ENCODE measurements at regions not wholly inside any gene's neighbourhood (a gene's known extent, or its start where the extent isn't known, plus 50 kb on each side); places are given as distances from the start of the nearest gene placed in this dataset.

DNA sequence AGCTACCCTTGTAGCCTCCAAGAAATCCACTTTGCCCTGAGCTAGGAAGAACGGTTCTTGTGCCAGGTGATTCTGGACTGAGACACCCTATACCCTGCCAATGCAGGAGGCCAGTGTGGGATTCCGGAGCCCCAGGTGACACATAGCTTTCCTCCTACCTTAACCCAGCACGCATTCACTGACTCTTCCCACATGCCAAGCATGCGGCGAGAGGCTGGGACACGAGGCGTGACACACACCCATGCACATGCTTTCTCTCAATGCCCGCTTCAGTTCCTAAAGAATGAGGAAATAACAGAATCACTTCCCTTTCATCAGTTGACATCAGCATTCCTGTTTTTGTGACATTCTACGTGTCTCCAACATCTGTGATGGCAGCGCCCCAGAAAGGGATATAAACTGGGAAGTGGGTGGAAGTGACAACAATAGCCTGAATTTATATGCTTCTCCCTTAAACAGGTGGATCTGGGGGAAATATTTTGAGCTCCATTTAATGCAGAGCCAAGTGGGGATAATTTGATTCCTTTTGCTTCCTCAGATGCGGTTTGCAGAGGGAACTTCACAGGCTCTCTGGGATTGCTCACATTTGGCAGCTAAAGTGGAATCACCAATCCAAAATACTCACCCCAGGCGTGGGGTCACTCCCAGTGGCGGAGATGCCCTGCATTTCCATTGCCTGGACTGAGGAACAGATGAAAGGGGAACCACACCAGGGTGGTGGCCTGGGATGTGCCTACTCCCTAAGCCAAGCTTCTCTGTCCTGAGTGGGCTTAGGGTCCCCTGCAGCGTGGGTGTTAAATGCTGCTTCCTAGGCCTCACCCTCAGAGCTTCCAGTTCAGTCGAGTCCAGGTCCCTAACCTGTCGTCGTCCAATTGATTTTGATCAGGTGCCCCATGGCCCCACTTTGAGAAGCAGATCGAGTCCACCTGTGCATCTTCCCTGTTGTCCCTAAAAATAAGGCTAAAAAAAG lies 445.1 kb downstream of the SIPA1L2 start:
- H3K23ac ChIP-seq (ENCODE audit: insufficient read length) = no peak overlapping the region
- FAIRE-seq (no peak), DNase-seq (ENCODE audit: low read depth in 1 of 2, low spot score in 2 of 2) (no peak)
- H2BK12ac ChIP-seq (ENCODE audit: low read depth, low read length) = no peak overlapping the region
- POLR2A ChIA-PET (ENCODE audit: partially characterized antibody) = interaction anchor here (0.8 to 1.7 kb wide), 4 partner anchors 7 to 18 kb away, joined by 3 to 5 read pairs (median 4); no protein-coding TSS in a partner anchor
- H3K14ac ChIP-seq (ENCODE audit: insufficient read length) = no peak overlapping the region
- H3K4me2 ChIP-seq (ENCODE audit: insufficient read depth in 1 of 2, low read depth in 2 of 2, low read length in 2 of 2) = no peak overlapping the region
- peaks cover 0 to 11% (median 3%) of the 10 kb centered on the region in 4 experiments; a peak in 4 of 7 replicates for H3K4me1 ChIP-seq (replicated peaks in 1 of 4; ENCODE audit: control insufficient read depth in 3 of 4, insufficient read depth in 4 of 4, low read length in 3 of 4)
- no peaks in the 10 kb centered on the region; a peak in 1 of 7 replicates for H3K27me3 ChIP-seq (replicated peaks in 1 of 4; ENCODE audit: control insufficient read depth in 3 of 4, extremely low read depth in 1 of 4, insufficient read depth in 3 of 4, low read length in 3 of 4)
- H2BK5ac ChIP-seq (ENCODE audit: low read depth, low read length) = no peak overlapping the region
- 90% methylated on average over 18 of the region's 18 CpGs; no CpG with 5 or more reads in 1 of the 2 experiments for WGBS, 2 experiments (ENCODE audit: extremely low coverage in 1 of 2, insufficient coverage in 1 of 2, insufficient read length in 1 of 2, insufficient replicate concordance in 2 of 2, low coverage in 1 of 2, low lambda C conversion rate in 2 of 2, missing lambda C conversion rate in 1 of 2)
- no peaks in the 10 kb centered on the region for H3K79me2 ChIP-seq (ENCODE audit: control insufficient read depth in 1 of 2, insufficient read depth in 2 of 2, low read length in 2 of 2)
- H3K79me1 ChIP-seq (ENCODE audit: low read depth, low read length) = no peaks in the 10 kb centered on the region; the same call in 1 of the 2 replicates
- no peak overlapping the region for H2BK120ac ChIP-seq (replicated peaks; ENCODE audit: low read depth, low read length)
- H3K23me2 ChIP-seq (ENCODE audit: low read depth, low read length) = no peaks in the 10 kb centered on the region
- no peak overlapping the region for H3K27ac ChIP-seq (ENCODE audit: low read depth, low read length)
- H2BK15ac ChIP-seq (ENCODE audit: low read length) = no peak overlapping the region
- H2AK5ac ChIP-seq (ENCODE audit: low read depth, low read length) = no peak overlapping the region
- H4K20me1 ChIP-seq (replicated peaks in 1 of 2; ENCODE audit: control insufficient read depth in 1 of 2, insufficient read depth in 2 of 2, low read length in 2 of 2) = peaks cover 0 to 8% of the 10 kb centered on the region in 2 experiments
- H2AFZ ChIP-seq (ENCODE audit: low read length) = no peak overlapping the region
- H3K9me3 ChIP-seq (ENCODE audit: insufficient read depth in 2 of 2, low read depth in 1 of 2, low read length in 1 of 2) = no peaks in the 10 kb centered on the region
- CTCF ChIA-PET (ENCODE audit: partially characterized antibody) = interaction anchor here (1.9 kb wide), 1 partner anchor 22 kb away, joined by 5 read pairs; no protein-coding TSS in a partner anchor
- H3K18ac ChIP-seq (ENCODE audit: extremely low read depth, low read length) = no peak overlapping the region
- no peak overlapping the region for H3K4me3 ChIP-seq (ENCODE audit: extremely low read depth in 1 of 4, insufficient read depth in 2 of 4, low read depth in 3 of 4, low read length in 4 of 4)
- no peak overlapping the region for H3K56ac ChIP-seq (replicated peaks; ENCODE audit: insufficient read length, low read depth, low read length)
- no peak overlapping the region for H2BK20ac ChIP-seq (ENCODE audit: low read length)
- no peak overlapping the region for H3K4ac ChIP-seq (replicated peaks; ENCODE audit: insufficient read length, low read depth, low read length)
- H4K91ac ChIP-seq (replicated peaks; ENCODE audit: insufficient read length, low read length) = no peak overlapping the region
- peaks cover 3 to 12% (median 8%) of the 10 kb centered on the region in 4 experiments; a peak in 6 of 8 replicates for H3K36me3 ChIP-seq (ENCODE audit: control insufficient read depth in 2 of 4, insufficient read depth in 4 of 4, low read length in 3 of 4)
- no peak overlapping the region for H4K5ac ChIP-seq (ENCODE audit: insufficient read length, low read depth, low read length)
- no peak overlapping the region for H4K8ac ChIP-seq (ENCODE audit: extremely low read depth, insufficient read depth, low read length)
- H3K9ac ChIP-seq (replicated peaks in 1 of 4; ENCODE audit: extremely low read depth in 1 of 4, low read depth in 3 of 4, low read length in 3 of 4) = no peak overlapping the region

All from H1 (cell line).